ENCODE measurements at regions not wholly inside any gene's neighbourhood (a gene's known extent, or its start where the extent isn't known, plus 50 kb on each side); places are given as distances from the start of the nearest gene placed in this dataset.

- no peak for DNase-seq
Measured at GRCh38 chr1:38127428-38127827, 80.8 kb upstream of the POU3F1 start.

DNA sequence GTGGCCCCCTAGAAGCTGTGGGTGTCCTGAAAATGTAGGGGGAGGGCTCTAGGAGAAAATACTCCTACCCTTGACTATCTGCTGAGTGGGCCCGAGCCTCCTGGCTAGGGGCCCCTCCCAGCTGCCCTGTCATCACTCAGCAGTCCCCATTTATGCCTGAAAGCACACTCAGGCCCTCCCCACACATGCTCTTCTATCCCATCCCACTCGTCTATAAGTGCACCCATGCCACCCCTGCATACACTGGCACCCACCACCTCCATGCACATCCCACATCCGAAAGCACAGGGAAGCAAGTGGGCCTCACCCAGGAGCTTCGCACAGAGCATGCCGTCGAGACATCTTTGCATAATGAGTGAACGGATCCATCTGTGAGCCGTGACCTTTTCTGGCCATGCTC, 80.4 kb upstream of the POU3F1 start:
- no peak for DNase-seq

DNA sequence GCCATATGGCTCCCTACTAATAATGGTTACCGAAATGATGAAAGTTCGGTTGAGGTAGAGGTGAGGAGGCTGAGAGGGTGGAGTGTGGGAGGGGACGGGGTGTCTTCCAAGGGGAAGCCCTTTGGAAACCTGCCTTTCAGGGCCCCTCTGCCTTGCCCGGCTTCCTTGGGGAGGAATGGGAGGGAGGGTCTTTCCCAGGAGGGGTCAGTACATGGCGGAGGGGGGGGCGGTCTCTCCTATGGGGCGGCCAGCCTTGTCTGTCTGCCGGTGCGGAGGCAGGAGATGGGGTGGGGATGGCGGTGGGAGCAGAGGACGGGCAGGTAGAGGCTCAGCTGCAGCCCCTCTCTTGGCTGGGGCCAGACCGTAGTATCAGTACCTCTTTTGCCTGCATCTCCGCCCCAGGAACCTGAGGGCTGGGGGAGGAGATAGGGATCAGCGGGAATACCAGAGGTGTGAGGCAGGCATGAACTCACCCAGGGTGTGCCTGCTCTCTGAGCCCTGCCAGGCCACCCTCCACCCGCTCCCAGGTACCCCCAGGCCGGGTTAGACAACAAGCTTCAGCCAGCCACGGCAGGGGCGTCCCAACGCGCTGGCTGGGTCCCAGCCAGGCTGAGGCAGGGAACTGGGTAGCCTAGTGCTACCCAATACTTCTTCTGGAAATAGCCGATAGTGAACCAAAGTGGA, 79.4 kb upstream of the POU3F1 start:
- DNase-seq, result no peak

GRCh38 chr1:38125016-38125415, 78.4 kb upstream of the POU3F1 start:
- no peak for DNase-seq

- no peak for DNase-seq
Measured at GRCh38 chr1:38123356-38124135, 77.0 kb upstream of the POU3F1 start.

DNA sequence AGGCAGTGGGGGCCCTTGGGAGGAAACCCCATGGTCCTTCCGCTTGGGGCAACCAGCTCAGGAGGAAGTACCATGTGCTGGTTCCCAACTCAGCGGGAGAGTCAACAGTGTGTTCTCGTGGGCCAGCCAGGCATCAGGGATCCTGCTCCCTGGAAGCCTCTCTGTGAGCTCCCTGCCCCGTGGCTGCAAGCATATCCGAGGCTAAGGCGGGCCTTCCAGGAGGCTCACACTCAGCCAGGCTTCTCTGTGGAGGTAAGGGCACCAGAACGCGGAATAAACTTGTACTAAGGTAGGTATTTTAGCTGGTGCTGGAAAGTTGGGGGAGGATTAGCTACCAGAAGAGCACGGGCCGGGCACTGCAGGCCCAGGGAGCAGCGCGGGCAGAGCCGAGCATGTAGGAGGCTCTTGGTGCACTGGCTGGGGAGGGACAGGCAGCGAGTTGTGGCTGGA, 74.7 kb upstream of the POU3F1 start:
- DNase-seq, result no peak

DNA sequence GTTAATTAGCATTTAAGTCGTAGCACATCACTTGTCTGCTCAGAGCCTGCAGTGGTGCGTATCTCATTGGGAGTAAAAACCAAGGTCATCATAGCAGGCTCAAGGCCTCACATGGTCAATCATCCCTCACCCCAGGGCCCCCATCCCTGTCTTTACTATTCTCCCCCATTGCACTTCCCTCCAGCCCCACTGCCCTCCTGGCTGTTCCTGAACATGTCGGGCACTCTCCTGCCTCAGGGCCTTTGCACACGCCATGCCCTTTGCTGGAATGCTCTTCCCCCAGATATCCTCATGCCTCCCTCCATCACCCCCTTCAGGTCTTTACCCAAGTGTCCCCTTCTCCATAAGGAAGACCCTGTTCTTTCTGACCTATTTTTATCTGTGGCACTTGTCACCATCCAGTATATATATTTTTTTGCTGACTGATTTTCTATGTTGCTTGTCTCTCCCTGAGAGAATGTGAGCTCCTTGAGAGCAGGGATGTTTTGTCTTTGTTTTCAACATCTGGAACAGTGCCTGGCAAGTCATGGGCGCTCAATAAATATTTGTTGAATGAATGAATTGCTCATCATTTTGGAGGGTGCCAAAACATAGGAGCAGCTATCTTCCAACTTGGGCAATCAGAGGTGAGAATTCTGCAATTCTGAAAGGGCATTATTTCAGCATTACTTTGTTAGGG, 74.1 kb upstream of the POU3F1 start:
- no peak for DNase-seq

GRCh38 chr1:38118976-38119375, 72.4 kb upstream of the POU3F1 start:
- DNase-seq, result no peak

DNA sequence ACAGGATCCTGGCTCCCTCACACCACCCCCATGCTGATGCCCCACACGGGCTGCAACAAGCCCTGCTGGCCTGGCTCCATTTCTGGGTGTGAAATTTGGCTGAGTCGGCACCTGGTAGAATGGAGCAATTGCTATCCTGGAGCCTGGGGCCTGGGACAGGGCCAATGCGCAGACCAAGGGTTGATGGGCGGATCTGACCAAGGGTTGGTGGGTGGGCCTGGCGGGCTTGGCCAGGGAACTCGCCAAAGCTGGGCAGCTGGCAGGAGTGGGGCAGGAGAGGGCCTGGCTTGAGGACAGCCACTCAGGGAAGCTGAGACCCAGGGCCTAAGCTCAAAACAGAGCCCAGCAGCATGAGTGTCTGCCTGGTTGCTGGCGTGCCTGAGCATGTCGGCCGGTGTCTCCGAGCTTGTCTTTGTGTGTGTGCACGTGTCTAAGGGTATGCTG, 70.9 kb upstream of the POU3F1 start:
- no peak for DNase-seq

DNA sequence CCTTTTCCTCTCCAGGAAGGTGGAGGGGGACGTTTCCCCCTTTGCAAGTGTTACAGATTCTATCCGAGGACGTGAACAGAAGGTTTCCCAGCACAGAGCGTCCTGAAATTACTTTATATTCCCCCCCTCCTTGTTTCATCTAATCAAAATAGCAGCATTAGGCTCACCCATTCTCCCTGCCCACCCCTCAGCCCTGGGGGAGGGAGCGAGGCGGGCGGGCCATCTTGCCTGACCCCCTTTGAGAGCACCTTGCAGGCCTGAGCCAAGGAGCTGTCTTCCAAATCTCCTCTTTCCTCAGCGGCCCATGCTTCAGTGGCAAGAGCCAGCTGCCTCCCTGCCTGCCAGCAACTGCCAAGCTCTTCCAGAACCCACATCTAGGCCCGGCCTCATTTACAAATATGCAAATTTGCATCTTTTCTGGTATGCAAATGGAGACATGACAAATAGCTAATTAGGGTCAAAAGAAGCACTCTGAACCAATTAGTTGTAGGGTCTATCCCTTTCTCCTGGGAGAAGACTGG, 69.1 kb upstream of the POU3F1 start:
- DNase-seq, result no peak

DNA sequence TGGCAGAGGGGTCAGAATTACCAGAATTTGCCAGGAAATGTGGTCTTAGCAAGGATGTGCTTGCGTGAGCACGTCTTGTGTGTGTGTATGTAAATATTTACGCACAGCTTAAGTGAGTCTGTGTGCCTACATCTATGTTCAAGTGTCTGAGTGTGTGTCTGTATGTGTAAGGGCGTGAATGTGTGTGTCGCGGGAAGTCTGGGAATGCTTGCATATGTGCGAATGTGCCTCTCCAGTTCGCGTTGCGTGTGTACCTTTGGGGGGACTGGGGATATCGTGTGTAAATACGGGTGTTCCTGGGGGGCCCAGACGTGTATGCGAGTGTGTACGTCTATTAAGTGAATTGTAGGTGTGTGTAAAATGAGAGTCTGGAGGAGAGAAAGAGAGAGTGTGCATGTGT, 68.6 kb upstream of the POU3F1 start:
- DNase-seq, result no peak

GRCh38 chr1:38114241-38115026, 67.8 kb upstream of the POU3F1 start:
- no peak for DNase-seq

GRCh38 chr1:38113159-38113666, 66.6 kb upstream of the POU3F1 start:
- no peak for DNase-seq

- DNase-seq, result no peak
Measured at GRCh38 chr1:38111589-38111988, 65.0 kb upstream of the POU3F1 start.

DNA sequence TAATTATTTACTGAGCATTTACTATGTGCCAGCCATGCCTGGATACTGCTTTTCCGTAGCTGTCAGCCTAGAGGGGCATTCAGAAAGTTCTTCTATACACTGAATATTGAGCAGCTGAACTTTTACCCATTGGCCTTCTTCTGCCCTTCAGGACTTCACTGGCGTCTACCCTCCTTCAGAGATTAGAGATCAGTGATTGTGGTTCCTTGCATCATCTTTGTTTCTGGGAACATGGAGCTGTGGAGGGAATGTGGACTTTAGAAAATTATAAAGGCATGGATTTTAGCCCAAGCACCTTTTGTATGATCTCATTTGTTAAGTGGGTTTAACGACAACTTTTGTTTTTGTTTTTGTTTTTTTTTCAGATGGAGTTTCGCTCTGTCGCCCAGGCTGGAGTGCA, 58.7 kb upstream of the POU3F1 start:
- DNase-seq, result no peak

- no peak for DNase-seq
Measured at GRCh38 chr1:38102636-38103035, 56.0 kb upstream of the POU3F1 start.

- DNase-seq, result no peak
Measured at GRCh38 chr1:38101037-38101785, 54.6 kb upstream of the POU3F1 start.

DNA sequence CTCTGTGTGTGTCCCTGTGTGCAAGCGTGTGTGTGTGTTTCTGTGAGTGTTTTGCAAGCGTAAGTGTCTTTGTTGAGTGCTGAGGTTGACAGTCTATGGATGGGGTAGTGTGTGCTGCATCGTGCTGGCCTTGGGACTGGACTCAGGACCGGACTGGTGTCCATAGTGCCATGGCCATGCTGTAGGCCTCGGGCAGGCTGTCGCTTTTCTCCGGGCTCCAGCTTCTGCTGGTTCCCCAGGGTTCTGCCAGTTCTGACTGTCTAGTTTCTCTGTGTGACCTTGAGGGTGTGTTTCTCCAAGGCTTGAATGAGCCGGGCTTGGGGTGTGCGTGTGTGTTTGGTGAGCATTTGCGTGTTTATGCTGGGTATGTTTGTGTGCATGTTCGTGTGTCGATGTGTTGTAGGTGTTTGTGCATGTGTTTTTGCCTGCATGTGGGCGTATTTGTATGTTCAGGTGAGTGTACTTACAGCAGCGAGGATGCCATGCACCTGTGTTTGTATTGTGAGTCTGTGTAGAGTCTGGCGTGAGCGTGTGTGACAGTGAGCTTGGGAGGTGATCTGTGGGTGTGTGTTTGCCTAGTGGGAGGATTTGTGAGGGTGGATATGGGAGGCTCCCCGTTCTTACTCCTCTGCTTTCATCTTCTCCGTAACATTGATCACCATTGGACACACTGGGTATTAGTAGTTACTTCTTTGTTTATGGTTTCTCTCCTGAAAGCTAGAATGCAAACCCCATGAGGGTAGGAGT, 51.7 kb upstream of the POU3F1 start:
- no peak for DNase-seq

DNA sequence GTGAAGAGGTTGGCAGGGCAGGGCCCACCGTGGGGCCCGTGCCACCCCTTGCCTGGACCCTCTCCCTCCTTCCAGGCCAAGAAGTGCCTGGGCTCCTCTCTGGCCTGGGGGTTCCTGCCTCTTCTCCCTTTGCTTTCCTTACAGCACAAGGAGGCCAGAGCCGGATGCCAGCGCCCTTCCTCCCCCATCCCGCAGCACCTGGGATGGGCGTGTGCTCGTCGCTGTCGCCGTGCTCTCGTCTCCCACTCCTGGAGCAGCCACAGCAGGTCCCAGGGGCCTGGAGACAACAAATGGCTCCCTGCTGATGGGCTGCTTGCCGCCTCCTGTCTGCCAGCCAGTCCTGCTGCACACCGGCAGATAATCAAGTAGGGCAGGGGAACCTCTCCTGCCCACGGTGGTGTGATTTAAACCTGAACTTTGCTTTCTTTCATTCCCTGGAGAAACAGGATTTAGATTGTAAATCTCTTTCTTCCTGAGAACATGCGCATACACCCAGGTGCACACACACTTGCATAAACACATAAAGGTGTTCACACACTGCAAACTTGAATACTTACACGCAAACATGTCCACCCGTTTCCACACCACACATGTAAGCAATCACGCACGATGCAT, 50.8 kb upstream of the POU3F1 start:
- DNase-seq, result no peak

Measured in CD4-positive, alpha-beta T cell treated with Interleukin-4 for 1 hour (primary cell).